HG02678 (cell line): ENCODE measurements at regions not wholly inside any gene's neighbourhood (a gene's known extent, or its start where the extent isn't known, plus 50 kb on each side); places are given as distances from the start of the nearest gene placed in this dataset.

Source experiments
- ATAC-seq: cut with Tn5 transposase; IDR thresholded peaks from one replicate; pipeline ENCODE4 v1.9.1; 2021; ENCODE audit warnings: mild to moderate bottlenecking, moderate library complexity; ENCODE audit not compliant: unreplicated experiment

- no peak for ATAC-seq
These were observed 520.0 kb upstream of the CLINT1 start for GRCh38 chr5:158378931-158379330.

- ATAC-seq: no peak
These were observed 517.7 kb upstream of the CLINT1 start for GRCh38 chr5:158376679-158377078.

- no peak for ATAC-seq
These were observed 516.6 kb upstream of the CLINT1 start for GRCh38 chr5:158375531-158375930.

GRCh38 chr5:158373608-158374395 lies 514.9 kb upstream of the CLINT1 start:
- ATAC-seq: no peak

GRCh38 chr5:158369241-158369640 lies 510.3 kb upstream of the CLINT1 start:
- ATAC-seq: no peak

- ATAC-seq: no peak
These were observed 509.7 kb upstream of the CLINT1 start for GRCh38 chr5:158368686-158369085.

GRCh38 chr5:158364367-158364766 lies 505.4 kb upstream of the CLINT1 start:
- no peak for ATAC-seq

GRCh38 chr5:158354958-158355357 lies 496.0 kb upstream of the CLINT1 start:
- no peak for ATAC-seq

- ATAC-seq: no peak
These were observed 492.7 kb upstream of the CLINT1 start for GRCh38 chr5:158351485-158352125.

GRCh38 chr5:158349987-158350386 lies 491.0 kb upstream of the CLINT1 start:
- no peak for ATAC-seq

GRCh38 chr5:158344376-158344775 lies 485.4 kb upstream of the CLINT1 start:
- no peak for ATAC-seq

GRCh38 chr5:158340608-158341007 lies 481.7 kb upstream of the CLINT1 start:
- no peak for ATAC-seq

GRCh38 chr5:158326256-158326655 lies 467.3 kb upstream of the CLINT1 start:
- ATAC-seq: no peak

GRCh38 chr5:158324236-158324635 lies 465.3 kb upstream of the CLINT1 start:
- no peak for ATAC-seq

GRCh38 chr5:158322620-158323019 lies 463.7 kb upstream of the CLINT1 start:
- ATAC-seq: no peak

- ATAC-seq: no peak
These were observed 462.0 kb upstream of the CLINT1 start for GRCh38 chr5:158320934-158321333.

GRCh38 chr5:158320178-158320674 lies 461.3 kb upstream of the CLINT1 start:
- no peak for ATAC-seq

GRCh38 chr5:158317507-158317906 lies 458.6 kb upstream of the CLINT1 start:
- no peak for ATAC-seq

- ATAC-seq: no peak
These were observed 455.0 kb upstream of the CLINT1 start for GRCh38 chr5:158313733-158314464.

GRCh38 chr5:158313027-158313732 lies 454.2 kb upstream of the CLINT1 start:
- no peak for ATAC-seq
